ENCODE measurements at regions not wholly inside any gene's neighbourhood (a gene's known extent, or its start where the extent isn't known, plus 50 kb on each side); places are given as distances from the start of the nearest gene placed in this dataset.

- TF ChIP-seq ZNF274 (IDR thresholded peaks at IDR 0.05; ENCODE audit: low read depth, low read length): no peak
- TF ChIP-seq YY1 (IDR thresholded peaks at IDR 0.05; ENCODE audit: insufficient read depth, insufficient read length): no peak
- TF ChIP-seq SUZ12 (IDR thresholded peaks at IDR 0.05; ENCODE audit: extremely low read depth, insufficient read depth, insufficient read length): no peak
Observed at GRCh38 chr18:41064916-41065315, 890.1 kb upstream of the PIK3C3 start.

Measured in NT2/D1 (cell line).